ENCODE measurements at regions not wholly inside any gene's neighbourhood (a gene's known extent, or its start where the extent isn't known, plus 50 kb on each side); places are given as distances from the start of the nearest gene placed in this dataset.

DNA sequence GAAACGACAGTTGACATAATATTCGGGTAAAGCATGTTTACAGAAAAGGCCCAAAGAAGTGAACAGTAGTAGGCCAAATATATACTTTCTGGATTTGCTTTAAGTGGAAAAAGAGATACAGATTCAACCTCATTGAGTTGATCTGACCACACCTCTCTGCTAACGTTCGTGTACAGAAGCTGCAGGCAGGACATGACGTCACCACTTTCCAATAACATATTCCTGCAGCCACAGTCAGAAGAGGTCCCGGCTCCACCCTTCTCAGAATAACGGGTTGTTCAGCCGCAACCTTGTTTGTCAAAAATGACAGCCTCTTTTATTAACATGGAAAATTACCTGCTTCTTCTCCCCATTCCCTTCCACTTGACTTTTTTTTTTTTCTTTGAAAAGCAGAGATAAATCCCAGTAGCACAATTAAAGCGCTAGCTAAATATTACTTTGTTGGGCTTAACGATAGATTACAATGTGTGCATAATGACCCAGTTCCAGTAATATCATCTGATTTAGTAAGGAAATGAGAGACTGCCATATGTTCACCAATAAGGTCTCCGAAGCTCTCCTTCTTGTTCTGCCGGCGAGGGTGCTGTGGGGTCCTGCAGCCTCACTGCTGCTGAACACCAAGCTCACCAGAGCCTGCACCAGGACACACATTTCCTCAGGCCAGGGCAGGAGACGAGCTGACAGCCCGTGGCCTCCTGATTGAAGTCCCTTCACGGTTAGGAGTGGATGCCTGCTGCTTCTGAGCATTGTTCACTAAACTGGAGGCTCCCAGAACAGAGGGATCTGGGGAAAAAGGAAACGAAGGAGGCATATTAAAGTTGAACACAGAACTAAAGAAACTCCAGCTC, 451.0 kb upstream of the SALL3 start:
- no peak for TF ChIP-seq EZH2 (IDR thresholded peaks at IDR 0.05; ENCODE audit: insufficient read depth, poor library complexity, severe bottlenecking)
- no peak for TF ChIP-seq EZH2phosphoT487 (IDR thresholded peaks at IDR 0.05; ENCODE audit: insufficient read depth, low read depth)
